K562 (cell line): ENCODE measurements at regions not wholly inside any gene's neighbourhood (a gene's known extent, or its start where the extent isn't known, plus 50 kb on each side); places are given as distances from the start of the nearest gene placed in this dataset.

Experiments
- ATAC-seq: fragments of 200-7000 bp; cut with Tn5 transposase; 3 replicates; pipeline ENCODE4 v1.9.1; 2020; ENCODE audit warnings: moderate library complexity
- BruUV-seq: library from RNA; stranded (reverse); fragments of 400-500 nt; replicated peaks from 2 replicates; lab custom pipeline; 2021; lab: Mats Ljungman, UMichigan
- CTCF ChIA-PET: fragments of 300-600 bp; formaldehyde crosslinking; extraction: SDS; loops from one replicate; lab custom pipeline; 2021; ENCODE audit warnings: low intra/inter-chr PET ratio; lab: Yijun Ruan, JAX
- POLR2A ChIA-PET: fragments of 300-600, 350-650 bp; sonication (Branson Sonifier 250); formaldehyde crosslinking; extraction: SDS; loops from one replicate; lab custom pipeline; 2021; ENCODE audit warnings: antibody characterized with exemption, inconsistent platforms; lab: Yijun Ruan, JAX
- DNase-seq, 4 experiments: peaks; one replicate each; pipeline versions ENCODE4 v3.0.0 to v3.0.0-alpha.2; 2011 to 2018; ENCODE audit warnings: low spot score in 3 of 4, mixed read lengths in 3 of 4; ENCODE audit errors: extremely low read depth in 1 of 4
- FAIRE-seq: peaks from 2 replicates; lab custom pipeline; 2011; peaks lifted over from hg19 to GRCh38; lab: Jason Lieb, UNC
- H2AFZ ChIP-seq: 2 replicates; pipeline ENCODE4 v1.6.0; 2011; ENCODE audit warnings: low read depth, low read length, control low read depth, inconsistent platforms
- H3K27ac ChIP-seq: fragments of 200-600 bp; 3 replicates; pipeline ENCODE4 v1.8.0; 2011; ENCODE audit warnings: low read depth, mild to moderate bottlenecking, control low read depth, inconsistent platforms, low read length, moderate library complexity, mixed read lengths; ENCODE audit errors: extremely low read depth
- H3K27me3 ChIP-seq, 2 experiments: fragments of 300-600 bp in 1 of 2; 2 replicates in 1 of 2; 3 replicates in 1 of 2; pipeline versions ENCODE4 v1.6.0 to v1.8.0; 2011; ENCODE audit warnings: inconsistent platforms in 2 of 2, low read length in 2 of 2, mild to moderate bottlenecking in 1 of 2, mixed read lengths in 1 of 2, moderate library complexity in 1 of 2; ENCODE audit not compliant: control insufficient read depth in 2 of 2, insufficient read depth in 2 of 2
- H3K36me3 ChIP-seq: fragments of 300-600 bp; 3 replicates; pipeline ENCODE4 v1.8.0; 2011; ENCODE audit warnings: mild to moderate bottlenecking, low read length, inconsistent platforms; ENCODE audit not compliant: control insufficient read depth, insufficient read depth
- H3K4me1 ChIP-seq, 2 experiments: fragments of 200-600 bp in 1 of 2; replicated peaks in 1 of 2; 2 replicates in 1 of 2; 3 replicates in 1 of 2; pipeline versions ENCODE4 v1.5.1 to v1.8.0; 2011; ENCODE audit warnings: inconsistent platforms in 2 of 2, low read length in 2 of 2, mild to moderate bottlenecking in 1 of 2, mixed read lengths in 1 of 2, moderate library complexity in 1 of 2; ENCODE audit not compliant: control insufficient read depth in 2 of 2, insufficient read depth in 2 of 2
- H3K4me2 ChIP-seq: 2 replicates; pipeline ENCODE4 v1.6.1; 2011; ENCODE audit warnings: low read length, control low read depth, inconsistent platforms, mixed read lengths; ENCODE audit not compliant: insufficient read depth
- H3K4me3 ChIP-seq: fragments of 200-600 bp; sonication (generic), shearing (Covaris generic); 2 replicates; pipeline ENCODE4 v1.5.1; 2016; ENCODE audit warnings: control low read depth, inconsistent platforms
- H3K79me2 ChIP-seq: fragments of 200-600 bp; 3 replicates; pipeline ENCODE4 v1.8.0; 2011; ENCODE audit warnings: low read length, inconsistent platforms; ENCODE audit not compliant: control insufficient read depth, insufficient read depth
- H3K9ac ChIP-seq, 2 experiments: 2 replicates each; pipeline versions ENCODE4 v1.6.0 to v1.6.1; 2011; ENCODE audit warnings: low read depth in 2 of 2, low read length in 2 of 2, control low read depth in 1 of 2, inconsistent platforms in 1 of 2, mild to moderate bottlenecking in 1 of 2, mixed read lengths in 1 of 2; ENCODE audit not compliant: insufficient read depth in 1 of 2
- H3K9me1 ChIP-seq: one replicate; pipeline ENCODE4 v1.6.0; 2011; ENCODE audit warnings: inconsistent platforms, mild to moderate bottlenecking, low read length, moderate library complexity; ENCODE audit not compliant: control insufficient read depth, insufficient read depth
- H3K9me3 ChIP-seq: replicated peaks from 2 replicates; pipeline ENCODE4 v1.5.1; 2011; ENCODE audit warnings: low read depth, low read length, inconsistent platforms; ENCODE audit not compliant: control insufficient read depth, insufficient read depth
- H4K20me1 ChIP-seq: replicated peaks from 2 replicates; pipeline ENCODE4 v1.6.1; 2011; ENCODE audit warnings: low read length, inconsistent platforms, mixed read lengths; ENCODE audit not compliant: control insufficient read depth, insufficient read depth
- AFF4 ChIP-seq: sonication (generic); formaldehyde crosslinking; IDR thresholded peaks from 2 replicates; pipeline ENCODE4 v1.8.0; 2023; ENCODE audit warnings: mild to moderate bottlenecking, missing genetic modification reagents
- CREB3 ChIP-seq: fragments of 450-650 bp; conservative IDR thresholded peaks from 2 replicates; pipeline ENCODE4 v1.6.1; 2016; ENCODE audit warnings: missing genetic modification characterization, low read depth, mild to moderate bottlenecking, missing compliant biosample characterization, moderate library complexity
- ETS1 ChIP-seq: conservative IDR thresholded peaks from 2 replicates; pipeline ENCODE4 v1.6.1; 2011; ENCODE audit warnings: low read depth, mild to moderate bottlenecking, low read length; ENCODE audit not compliant: control insufficient read depth
- FIP1L1 ChIP-seq: fragments of 200-400 bp; formaldehyde crosslinking; IDR thresholded peaks from 2 replicates; pipeline ENCODE4 v1.6.1; 2018; ENCODE audit warnings: mild to moderate bottlenecking, low read depth, low read length; ENCODE audit not compliant: poor library complexity, severe bottlenecking
- GABPB2 ChIP-seq: fragments of 250-450 bp; sonication (Bioruptor Pico); conservative IDR thresholded peaks from 2 replicates; pipeline ENCODE4 v1.5.1; 2021; ENCODE audit warnings: mild to moderate bottlenecking
- KAT8 ChIP-seq: fragments of 450-650 bp; IDR thresholded peaks from 2 replicates; pipeline ENCODE4 v1.6.1; 2016; ENCODE audit warnings: low read depth, mild to moderate bottlenecking
- MTA3 ChIP-seq: fragments of 450-650 bp; formaldehyde crosslinking; IDR thresholded peaks from 2 replicates; pipeline ENCODE4 v1.6.1; 2017; ENCODE audit warnings: mild to moderate bottlenecking, borderline replicate concordance
- PML ChIP-seq: IDR thresholded peaks from 2 replicates; pipeline ENCODE4 v1.6.1; 2012; ENCODE audit warnings: low read length, inconsistent platforms
- SMARCE1 ChIP-seq: fragments of 450-650 bp; IDR thresholded peaks from 2 replicates; pipeline ENCODE4 v1.7.1; 2016; ENCODE audit warnings: mild to moderate bottlenecking
- USF1 ChIP-seq: sonication (generic); formaldehyde crosslinking; IDR thresholded peaks from 2 replicates; pipeline ENCODE4 v1.9.0; 2022; ENCODE audit warnings: mild to moderate bottlenecking, missing genetic modification reagents
- ZFP30 ChIP-seq: fragments of 250-450 bp; sonication (Bioruptor Pico); IDR thresholded peaks from 2 replicates; pipeline ENCODE4 v1.8.0; 2022; ENCODE audit warnings: moderate library complexity, mild to moderate bottlenecking, inconsistent platforms, borderline replicate concordance
- ZNF449 ChIP-seq: fragments of 250-450 bp; sonication (Bioruptor Pico); IDR thresholded peaks from 2 replicates; pipeline ENCODE4 v1.8.0; 2022; ENCODE audit warnings: moderate library complexity, mild to moderate bottlenecking, inconsistent platforms
- ZNF511 ChIP-seq: sonication (generic); formaldehyde crosslinking; IDR thresholded peaks from 2 replicates; pipeline ENCODE4 v1.8.0; 2022; ENCODE audit warnings: mild to moderate bottlenecking, missing genetic modification reagents
- WGBS: fragments of 100-300 bp; shearing (Covaris generic); methylation state at CpG from one replicate; pipeline ENCODE4 v1.1.6; 2016; ENCODE audit warnings: low coverage, mixed read lengths; ENCODE audit not compliant: insufficient coverage; ENCODE audit errors: missing lambda C conversion rate; 5-methylcytosine and 5-hydroxymethylcytosine counted together
- in situ Hi-C: fragments of 300-500 bp; cut with MboI; formaldehyde crosslinking; loops from 4 replicates; pipeline ENCODE4 v1.15.0; 2018; ENCODE audit warnings: inconsistent platforms, mixed read lengths
- intact Hi-C: fragments of 100-400 bp; cut with micrococcal nuclease; formaldehyde crosslinking; loops from 2 replicates; pipeline ENCODE4 v1.14.2; 2022

GRCh38 chr2:150888337-150888736, 373.3 kb downstream of the RBM43 start (continued):
- TF ChIP-seq ETS1 (no peak), CREB3 (tag) (no peak), KAT8 (no peak), ZFP30 (CRISPR knock-in tag) (no peak), GABPB2 (CRISPR knock-in tag) (no peak), SMARCE1 (no peak), ZNF449 (CRISPR knock-in tag) (no peak)
- TF ChIP-seq, all 486 proteins: peak for 0

- Histone ChIP-seq H3K9ac (no peak overlapping the region), H3K79me2 (no peaks in the 10 kb centered on the region), H3K9me3 (no peaks in the 10 kb centered on the region), H3K9me1 (no peaks in the 10 kb centered on the region), H3K4me2 (no peak overlapping the region), H3K36me3 (no peaks in the 10 kb centered on the region), H3K4me1 (no peaks in the 10 kb centered on the region), H2AFZ (no peak overlapping the region), H3K27me3 (no peaks in the 10 kb centered on the region), H3K4me3 (no peak overlapping the region), H4K20me1 (no peaks in the 10 kb centered on the region), H3K27ac (no peak overlapping the region)
- no TSS peak for BruUV-seq
- no peak for ATAC-seq
- in situ Hi-C loops (no loop called here), intact Hi-C loops (no loop called here)
- no peak for DNase-seq
- 0% methylated on average over 3 of the region's 3 CpGs for WGBS
- ChIA-PET CTCF (no interaction called here), POLR2A (no interaction called here)
- FAIRE-seq, result no peak
- TF ChIP-seq MTA3 (no peak), ZNF511 (no peak), FIP1L1 (no peak), USF1 (CRISPR knock-in tag) (no peak), PML (no peak), AFF4 (CRISPR knock-in tag) (no peak)
These were observed 373.7 kb downstream of the RBM43 start for GRCh38 chr2:150887926-150888325.
